ENCODE measurements at regions not wholly inside any gene's neighbourhood (a gene's known extent, or its start where the extent isn't known, plus 50 kb on each side); places are given as distances from the start of the nearest gene placed in this dataset.

DNA sequence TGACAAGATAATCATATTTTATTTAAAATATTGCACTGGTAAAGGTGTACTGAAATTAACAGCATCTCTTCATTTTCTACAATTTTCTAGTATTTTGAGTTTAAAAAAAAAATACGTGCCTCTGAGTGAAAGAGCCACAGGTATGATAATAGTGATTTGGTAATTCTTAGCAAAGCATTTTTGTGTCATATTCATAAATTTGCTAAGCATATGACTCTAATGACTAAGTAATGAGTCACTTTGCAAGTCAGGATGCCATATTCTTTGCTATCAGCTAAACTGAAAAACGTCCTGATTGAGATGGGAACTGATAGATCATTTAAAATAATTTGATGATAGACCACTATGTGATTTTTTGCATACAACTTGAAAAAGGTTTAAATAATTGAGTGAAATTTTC is 136.1 kb upstream of the IRS2 start:
- no peak for TF ChIP-seq CTCF (conservative IDR thresholded peaks at IDR 0.05; ENCODE audit: low read length)
- TF ChIP-seq EZH2phosphoT487 (IDR thresholded peaks at IDR 0.05; ENCODE audit: borderline replicate concordance, low read depth, low read length), result no peak
